LoVo (cell line): ENCODE measurements at regions not wholly inside any gene's neighbourhood (a gene's known extent, or its start where the extent isn't known, plus 50 kb on each side); places are given as distances from the start of the nearest gene placed in this dataset.
"Not testable (repeated sequence)": the region's sequence is repeated elsewhere in the genome, so short reads cannot be mapped to it uniquely, and the experiment has no call there.

Experiments
- DNase-seq: peaks from one replicate; pipeline ENCODE4 v3.0.0-alpha.2; 2016; ENCODE audit warnings: low spot score

DNA sequence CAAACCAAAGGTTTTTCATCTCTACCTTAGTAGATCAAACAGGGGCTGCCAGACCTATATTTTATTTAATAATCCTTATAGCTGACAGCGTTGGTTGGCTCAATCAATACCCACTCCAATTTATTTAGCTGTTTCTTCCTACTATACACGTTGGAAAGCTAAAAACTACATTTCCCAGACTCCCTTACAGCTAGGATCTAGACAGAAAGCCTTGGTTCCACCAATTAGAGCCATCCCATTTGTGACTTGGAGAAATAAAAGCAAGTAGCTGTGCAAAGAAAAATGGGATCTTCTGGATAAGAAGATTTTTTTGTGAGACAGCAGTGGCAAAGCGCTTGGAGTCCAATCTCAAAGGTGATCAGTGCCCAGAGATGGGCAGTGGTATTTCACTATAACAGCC lies 331.3 kb upstream of the MEIS1 start:
- no peak for DNase-seq

DNA sequence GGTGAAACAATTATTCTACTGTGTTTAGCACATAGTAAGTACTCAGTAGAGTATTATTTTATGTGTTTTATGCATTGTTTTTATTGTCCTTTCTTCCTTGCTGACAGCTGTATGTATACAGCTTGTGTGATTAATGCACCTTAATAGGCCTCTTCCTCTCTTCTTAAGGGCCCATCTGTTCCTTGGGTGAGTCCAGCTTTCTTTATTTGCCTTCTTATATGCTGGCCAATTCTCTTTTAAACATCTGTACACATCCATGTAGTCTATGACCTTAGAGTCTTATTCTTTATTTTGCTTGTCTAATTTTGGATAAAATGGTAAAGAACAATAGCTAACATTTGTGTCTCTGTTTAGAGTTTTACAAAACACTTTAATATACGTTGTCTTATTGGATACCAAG lies 333.7 kb upstream of the MEIS1 start:
- DNase-seq: no peak

DNA sequence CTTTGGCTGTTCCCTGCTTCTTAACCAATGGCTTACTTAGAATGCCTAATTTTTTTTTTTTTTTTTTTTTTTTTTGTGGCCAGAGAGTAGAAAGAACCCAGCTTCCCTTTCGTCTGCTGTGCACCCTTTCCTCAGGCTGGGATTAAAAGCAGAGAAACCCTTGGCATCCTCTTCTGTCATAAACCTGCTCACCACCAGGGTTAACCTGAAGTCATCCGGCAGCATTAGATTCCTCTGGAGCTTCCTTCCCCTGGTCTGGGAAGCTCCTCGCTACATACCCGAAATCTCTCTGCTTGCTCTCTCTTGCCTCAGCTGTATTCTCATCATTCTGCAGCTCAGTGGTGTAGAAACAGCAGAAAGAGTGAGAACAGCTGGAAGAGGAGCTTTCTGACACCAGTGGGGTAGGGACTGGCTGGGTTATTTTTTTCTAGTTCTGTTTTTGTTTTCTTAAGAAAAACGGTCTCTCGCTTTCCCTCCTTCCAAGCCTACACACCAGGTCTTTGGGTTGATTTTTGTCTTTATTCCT lies 339.0 kb upstream of the MEIS1 start:
- no peak for DNase-seq

GRCh38 chr2:66094689-66095088 lies 340.2 kb upstream of the MEIS1 start:
- not testable (repeated sequence) for DNase-seq

GRCh38 chr2:66093371-66093770 lies 341.6 kb upstream of the MEIS1 start:
- DNase-seq: no peak

DNA sequence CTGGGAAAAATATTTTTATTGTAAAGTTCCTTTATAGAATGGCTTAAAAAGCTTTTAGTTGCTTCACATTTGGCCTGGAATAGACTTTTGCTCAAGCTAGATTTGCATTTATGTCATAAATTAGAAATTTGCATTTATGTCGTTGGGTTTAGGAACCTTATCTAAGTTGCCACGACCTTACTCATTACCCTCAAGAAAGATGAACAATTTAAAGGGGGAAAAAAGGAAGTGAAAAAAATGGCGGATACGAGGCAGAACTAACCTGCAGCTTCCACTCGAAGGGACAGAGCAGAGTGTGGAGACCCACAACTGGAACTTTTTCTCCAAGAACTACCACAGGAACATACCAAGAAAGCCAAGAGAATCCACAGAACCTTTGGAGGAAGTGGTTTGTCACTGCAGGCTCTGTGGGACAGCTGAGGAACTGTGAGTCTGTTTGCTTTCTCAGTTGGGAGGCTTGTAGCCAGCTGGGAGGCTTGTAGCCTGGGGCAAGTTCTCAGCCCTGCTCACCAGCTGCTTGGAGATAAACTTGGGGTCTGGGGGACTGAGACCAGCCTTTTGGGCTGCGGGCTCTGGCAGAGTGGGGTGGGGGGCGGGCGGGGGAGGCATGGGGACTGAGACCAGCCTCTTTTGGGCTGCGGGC lies 349.9 kb upstream of the MEIS1 start:
- no peak for DNase-seq

- no peak for DNase-seq
Measured at GRCh38 chr2:66082581-66082980, 352.3 kb upstream of the MEIS1 start.

DNA sequence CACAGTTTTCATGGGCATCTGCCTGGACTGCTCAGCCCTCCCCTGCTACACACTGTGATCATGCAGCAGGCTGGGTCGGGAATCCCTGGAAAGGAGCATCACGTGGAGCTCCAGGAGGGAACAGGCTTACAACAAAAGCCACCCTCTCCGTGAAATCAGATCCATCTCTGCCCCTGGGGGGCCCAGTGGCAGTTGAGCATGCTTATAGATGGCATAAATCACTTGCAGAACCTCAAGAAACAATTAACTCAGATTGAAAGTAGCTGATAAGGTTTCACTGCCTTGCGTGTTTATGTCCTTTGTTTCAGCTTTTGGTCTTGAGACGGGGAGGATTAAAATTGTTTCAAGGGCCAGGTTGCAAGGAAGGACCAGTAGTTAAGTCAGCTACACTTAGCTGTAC lies 354.8 kb upstream of the MEIS1 start:
- no peak for DNase-seq

DNA sequence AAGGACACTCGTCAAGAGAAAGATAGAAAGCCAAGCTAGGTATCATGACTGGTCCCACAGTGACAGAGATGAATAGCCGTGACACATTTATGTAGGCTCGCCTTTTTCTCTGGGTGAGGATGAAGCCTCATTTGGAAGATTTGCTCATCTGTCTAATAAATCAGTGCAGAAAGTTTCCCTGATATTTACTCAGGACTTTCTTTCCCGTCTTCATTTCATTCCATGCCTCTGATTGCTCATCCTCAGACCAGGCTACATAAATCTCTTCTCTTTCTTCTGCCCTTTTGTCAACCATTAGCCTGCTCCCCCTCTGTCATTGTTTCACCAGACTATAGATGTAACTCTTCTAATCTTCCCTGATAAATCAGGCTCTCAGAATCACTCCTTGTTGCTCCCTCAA lies 361.8 kb upstream of the MEIS1 start:
- no peak for DNase-seq

- no peak for DNase-seq
Measured at GRCh38 chr2:66070721-66071602, 364.0 kb upstream of the MEIS1 start.

DNA sequence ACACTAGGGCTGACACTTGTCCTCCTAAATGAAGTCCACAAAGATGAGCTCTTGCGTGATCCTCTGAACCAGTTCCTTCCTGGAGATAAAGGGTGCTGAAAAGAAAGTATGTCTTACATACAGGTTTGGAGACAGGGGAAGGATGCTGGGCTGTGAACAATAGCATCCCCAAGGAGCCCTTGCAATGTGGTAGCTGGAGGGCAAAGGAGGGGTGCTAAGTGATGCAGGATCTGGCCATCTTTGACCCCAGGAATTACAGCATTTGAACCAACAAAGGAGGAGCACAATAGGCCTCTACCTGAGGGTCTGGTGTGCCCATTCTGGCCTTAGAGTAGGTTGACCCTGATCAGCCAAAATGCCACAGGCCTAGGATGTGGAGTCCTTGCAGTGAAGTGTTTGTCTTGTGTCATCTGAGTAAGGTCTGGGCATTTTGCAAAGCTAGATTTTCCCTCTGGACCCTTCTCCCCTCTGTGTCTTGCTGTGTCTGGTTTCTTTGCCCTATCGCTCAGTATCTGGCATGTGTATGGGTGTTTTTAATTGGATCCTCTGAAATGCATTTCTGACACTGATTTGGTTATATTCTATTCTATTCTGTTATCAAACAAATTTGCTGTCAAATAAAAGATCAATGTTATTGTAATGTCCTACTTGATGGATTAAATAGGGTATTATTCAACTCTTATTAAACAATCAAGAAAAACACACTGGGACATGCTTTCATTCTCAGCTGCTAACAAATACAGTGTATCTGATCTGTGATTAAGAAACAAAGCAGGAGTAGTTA lies 364.8 kb upstream of the MEIS1 start:
- DNase-seq: no peak

- DNase-seq: no peak
Measured at GRCh38 chr2:66066032-66066431, 368.9 kb upstream of the MEIS1 start.

DNA sequence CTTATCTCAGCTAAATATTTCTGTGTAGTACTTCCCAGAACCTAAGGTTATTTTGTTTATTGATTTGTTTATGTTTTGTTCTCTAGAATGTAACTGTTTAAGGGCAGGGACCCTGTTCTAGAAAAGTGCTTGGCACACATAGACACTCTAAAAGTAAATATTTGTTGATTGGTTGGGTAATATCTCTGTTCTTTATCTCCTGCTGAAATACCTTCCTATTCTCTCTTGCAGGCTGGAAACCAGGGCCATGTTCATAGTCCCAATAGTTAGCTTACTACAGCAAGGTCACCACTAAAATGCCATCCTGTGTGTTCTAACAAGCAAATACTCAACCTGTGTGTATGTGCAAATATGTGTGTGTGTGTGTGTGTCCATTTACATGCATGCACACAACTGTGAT lies 375.6 kb upstream of the MEIS1 start:
- DNase-seq: no peak

- no peak for DNase-seq
Measured at GRCh38 chr2:66058675-66059074, 376.2 kb upstream of the MEIS1 start.

DNA sequence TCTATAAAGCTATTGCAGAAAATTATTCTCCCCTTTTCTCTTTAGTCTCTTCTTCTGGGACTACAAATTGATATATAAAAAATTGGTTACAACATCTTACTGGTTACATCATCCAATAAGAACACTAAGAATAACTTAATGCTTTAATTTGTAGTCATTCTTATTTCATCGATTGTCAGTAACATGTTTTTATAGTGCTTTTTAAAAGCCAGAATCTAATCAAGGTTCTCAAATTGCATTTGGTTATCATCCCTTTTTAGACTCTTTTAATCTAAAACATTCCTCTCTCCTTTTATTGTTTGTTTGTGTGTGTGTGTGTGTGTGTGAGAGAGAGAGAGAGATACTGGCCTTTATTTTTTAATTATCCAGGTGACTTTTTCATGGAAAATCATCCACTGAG lies 377.1 kb upstream of the MEIS1 start:
- DNase-seq: no peak

DNA sequence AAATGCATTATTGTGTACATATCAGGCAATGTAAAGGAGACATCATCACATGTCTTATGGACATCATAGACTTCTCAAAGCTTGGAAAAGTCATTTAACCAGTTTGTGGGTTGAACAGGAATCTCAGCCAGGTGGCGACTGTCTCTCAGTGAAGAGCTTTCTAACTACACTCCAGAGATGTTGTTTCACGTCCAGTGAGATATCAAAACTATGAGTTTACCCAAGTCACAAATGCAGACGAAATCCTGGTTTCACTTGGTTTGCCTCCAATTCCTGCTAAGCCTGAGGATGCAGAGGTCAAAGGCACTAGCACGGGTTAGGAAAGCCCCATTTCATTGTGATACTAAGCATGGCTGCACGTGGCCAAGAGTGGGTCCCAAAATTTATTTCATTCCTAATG lies 384.5 kb upstream of the MEIS1 start:
- DNase-seq: no peak

DNA sequence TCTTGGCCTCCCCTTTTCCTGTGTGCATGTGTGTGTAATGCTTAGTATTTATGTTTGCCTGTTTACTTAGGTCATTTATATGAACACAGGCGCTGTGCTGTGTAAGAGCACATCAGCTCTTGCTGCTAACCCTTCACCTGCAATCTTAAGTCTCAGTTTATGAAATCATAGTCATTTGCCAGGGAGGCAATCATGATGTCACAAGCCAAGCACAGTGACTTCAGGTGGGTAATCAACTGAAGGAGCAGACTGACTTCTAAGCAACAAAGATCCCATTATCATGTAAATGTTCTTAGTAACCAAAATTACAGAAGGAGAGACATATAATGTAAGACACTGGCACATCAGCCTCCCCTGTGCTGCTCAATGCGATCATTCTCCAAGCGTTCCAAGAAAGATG lies 386.3 kb upstream of the MEIS1 start:
- no peak for DNase-seq

DNA sequence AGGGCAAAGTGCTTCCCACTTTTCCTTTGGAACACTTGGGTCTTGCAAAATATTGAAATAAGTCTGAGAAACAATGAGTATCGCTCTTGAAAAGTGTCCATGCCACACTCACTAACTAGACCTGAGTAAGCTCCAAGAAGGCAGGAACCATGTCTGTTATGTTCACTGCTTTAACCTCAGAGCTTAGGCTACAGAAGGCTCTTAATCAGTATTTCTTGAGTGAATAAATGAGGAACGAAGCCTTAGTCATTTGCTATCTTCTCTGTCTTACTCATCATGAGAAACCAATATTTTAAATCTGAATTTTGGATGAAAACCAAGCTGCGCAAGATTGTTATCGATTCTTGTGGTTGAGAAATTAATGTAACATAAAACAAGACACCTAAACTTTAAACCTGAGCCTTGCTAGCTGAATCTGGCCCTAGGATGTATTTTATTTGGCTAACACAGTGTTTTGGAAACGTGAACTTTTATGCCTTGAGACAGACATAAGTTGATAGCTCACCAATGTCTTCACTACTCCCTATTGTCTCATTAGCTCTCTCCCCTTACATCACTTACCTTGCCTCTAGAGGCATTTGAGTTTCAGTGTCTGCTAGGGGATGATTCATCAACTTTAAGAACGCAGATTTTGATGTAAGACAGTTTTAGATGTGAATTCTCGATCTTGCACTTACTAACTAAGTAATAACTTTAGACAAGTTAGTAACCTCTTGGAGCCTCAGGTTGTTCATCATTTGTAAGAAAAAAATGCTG lies 392.8 kb upstream of the MEIS1 start:
- no peak for DNase-seq

- DNase-seq: no peak
Measured at GRCh38 chr2:66036948-66037347, 398.0 kb upstream of the MEIS1 start.

GRCh38 chr2:66034467-66034866 lies 400.5 kb upstream of the MEIS1 start:
- no peak for DNase-seq

GRCh38 chr2:66032226-66032775 lies 402.6 kb upstream of the MEIS1 start:
- DNase-seq: no peak

DNA sequence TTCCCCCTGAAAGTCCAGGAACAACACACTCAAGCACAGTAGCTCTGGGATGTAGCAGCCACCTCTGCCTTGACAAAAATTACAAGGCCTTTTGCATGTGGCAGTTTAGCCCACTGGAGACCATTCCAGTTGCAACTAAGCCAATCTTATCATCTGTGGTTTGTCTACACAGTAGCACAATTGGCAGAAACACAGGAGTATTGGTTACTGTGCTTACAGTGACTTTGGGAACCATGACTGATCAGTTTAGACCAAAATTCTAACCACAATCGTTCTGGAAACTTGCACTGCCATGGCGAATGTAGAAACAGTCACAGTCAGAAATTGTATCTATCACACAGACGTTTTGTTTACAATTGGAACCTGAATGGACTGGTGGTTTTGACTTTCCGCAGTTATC lies 403.7 kb upstream of the MEIS1 start:
- DNase-seq: no peak
